Activated CD4-positive, alpha-beta T cell treated with anti-CD3 and anti-CD28 coated beads, Interleukin-2, amount 50 U/mL, for 24 hours (primary cell): ENCODE measurements at regions not wholly inside any gene's neighbourhood (a gene's known extent, or its start where the extent isn't known, plus 50 kb on each side); places are given as distances from the start of the nearest gene placed in this dataset.

Experiments
- DNase-seq, 2 donors: peaks; one replicate each; pipeline ENCODE4 v3.0.0-alpha.2; 2020; ENCODE audit warnings: low read depth in 1 of 2, low spot score in 1 of 2

- no peak for DNase-seq
Measured at GRCh38 chr20:40238511-40238910, 450.5 kb downstream of the MAFB start.

DNA sequence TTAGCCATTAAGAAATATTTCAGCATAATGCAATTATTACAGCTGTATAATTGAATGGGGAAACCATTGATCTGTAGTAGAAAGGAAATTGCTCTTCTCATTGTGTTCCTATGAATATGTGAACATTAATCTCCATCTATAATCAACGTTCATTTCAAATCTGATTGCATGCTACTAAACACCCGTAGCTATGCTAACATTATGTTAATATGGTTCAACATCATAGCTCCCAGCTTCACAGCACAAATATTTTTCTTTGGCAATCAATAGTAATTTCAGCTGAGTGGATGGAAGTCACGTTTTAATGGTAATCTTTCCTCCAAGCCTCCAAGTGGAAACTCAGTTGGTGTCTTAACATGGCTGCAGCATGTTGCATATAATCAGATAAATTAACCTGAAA, 454.4 kb downstream of the MAFB start:
- no peak for DNase-seq

GRCh38 chr20:40233406-40233805, 455.6 kb downstream of the MAFB start:
- no peak for DNase-seq

- DNase-seq: no peak
Measured at GRCh38 chr20:40232756-40233155, 456.3 kb downstream of the MAFB start.

DNA sequence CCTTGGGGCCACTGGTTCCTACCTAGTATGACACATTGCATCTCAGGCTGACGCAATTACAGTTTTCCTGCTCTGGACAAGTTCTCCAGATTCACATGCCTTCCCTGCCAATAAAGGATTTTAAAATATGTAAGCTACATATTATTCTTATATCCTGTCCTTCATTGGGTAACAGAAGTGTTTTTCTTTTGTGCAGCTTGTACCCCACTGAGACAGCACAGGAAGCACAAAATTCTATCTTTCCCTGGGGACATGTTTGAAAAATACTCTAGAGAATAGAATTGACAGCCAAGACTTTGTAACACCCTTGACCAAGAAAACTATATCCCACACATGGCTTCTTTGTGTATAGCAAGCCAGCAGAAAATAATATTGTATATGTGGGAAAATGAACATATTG, 456.8 kb downstream of the MAFB start:
- no peak for DNase-seq

GRCh38 chr20:40230486-40230885, 458.6 kb downstream of the MAFB start:
- no peak for DNase-seq

- DNase-seq: no peak
Measured at GRCh38 chr20:40225596-40225995, 463.4 kb downstream of the MAFB start.

DNA sequence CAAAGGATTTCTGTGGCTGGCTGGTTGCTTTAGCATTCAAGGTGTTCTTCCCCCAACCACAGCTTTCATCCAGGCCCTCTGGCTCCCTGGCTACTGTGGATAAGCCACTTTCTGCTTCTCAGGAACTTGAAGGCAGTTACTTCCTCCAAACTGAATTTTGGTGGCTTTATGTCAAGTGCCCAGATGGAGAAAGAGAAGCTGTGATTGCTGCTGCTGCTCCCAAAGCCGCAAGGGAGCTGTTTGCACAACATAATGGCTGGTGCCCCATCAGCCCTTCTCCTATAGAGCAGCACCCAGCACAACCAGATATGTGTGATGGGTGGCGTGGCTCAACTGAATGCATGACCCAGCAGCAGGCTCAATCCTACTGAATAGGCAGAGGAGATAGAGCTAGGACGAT, 465.2 kb downstream of the MAFB start:
- DNase-seq: no peak

- DNase-seq: no peak
Measured at GRCh38 chr20:40218971-40219370, 470.1 kb downstream of the MAFB start.

DNA sequence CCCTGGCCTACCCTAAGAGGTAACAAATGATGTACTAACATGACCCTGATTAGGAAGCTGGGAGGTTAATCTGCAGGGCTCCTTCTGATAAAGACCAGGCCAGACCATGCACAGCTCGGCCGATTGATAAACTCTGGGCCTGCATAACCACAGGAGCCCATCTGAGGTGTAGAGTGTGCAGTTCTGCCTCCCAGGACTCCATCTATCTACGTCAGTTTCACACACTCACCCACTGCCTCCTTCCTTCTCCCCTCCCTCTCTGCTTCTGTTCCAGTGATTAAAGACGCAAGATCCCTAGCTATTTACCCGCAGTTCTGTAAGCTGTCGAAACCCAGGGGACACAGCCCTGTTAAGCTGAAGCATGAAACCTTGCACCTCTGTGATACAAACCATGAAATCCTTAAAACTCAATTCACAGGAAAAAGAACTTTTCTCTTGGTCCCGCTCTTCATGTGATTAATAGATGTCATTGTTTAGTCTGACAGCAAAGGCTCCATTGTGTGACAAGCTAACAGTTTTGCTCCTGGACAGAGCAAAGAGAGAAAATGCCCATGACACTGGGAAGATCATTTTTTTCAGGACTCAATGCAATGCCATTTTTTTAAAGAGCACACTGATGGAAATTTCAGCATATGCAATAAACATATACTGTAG, 470.6 kb downstream of the MAFB start:
- DNase-seq: no peak

GRCh38 chr20:40207655-40208054, 481.4 kb downstream of the MAFB start:
- no peak for DNase-seq

DNA sequence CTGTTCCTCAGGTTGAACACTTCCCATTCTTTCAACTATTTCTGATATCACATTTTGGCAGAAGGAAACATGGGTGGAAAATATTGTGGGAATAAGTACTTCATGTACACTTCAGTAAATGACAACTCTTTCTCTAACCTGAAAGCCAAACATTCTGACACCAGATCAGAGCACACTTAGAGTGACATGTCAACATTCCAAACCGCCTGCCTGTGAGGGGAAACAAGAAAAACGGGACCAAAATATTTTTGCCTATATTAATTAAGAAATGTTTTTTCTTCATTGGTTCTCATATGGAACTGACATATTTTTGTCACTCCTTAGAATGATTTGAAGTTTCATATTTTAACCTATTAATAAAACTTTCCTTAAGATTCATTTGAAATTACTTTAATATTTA, 483.1 kb downstream of the MAFB start:
- no peak for DNase-seq

DNA sequence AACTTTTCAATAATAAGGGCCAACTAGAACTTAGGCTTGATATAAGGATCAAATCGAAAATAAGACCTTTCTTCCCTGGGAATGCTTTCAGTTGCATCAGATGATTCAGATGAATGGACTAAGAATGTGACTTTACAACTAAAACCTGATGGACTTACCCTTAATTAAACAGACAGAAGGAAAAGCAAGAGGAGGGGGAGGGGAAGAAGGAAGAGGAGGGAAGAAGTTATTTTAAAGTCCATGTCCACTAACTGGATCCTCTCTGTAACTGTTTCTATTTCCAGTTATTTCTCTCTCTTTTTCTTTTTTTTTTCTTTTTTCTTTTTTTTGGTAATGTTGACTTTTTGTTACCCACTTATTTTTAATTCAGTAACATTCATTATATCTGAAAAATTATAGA, 486.0 kb downstream of the MAFB start:
- no peak for DNase-seq

GRCh38 chr20:40197691-40198090, 491.3 kb downstream of the MAFB start:
- DNase-seq: no peak

DNA sequence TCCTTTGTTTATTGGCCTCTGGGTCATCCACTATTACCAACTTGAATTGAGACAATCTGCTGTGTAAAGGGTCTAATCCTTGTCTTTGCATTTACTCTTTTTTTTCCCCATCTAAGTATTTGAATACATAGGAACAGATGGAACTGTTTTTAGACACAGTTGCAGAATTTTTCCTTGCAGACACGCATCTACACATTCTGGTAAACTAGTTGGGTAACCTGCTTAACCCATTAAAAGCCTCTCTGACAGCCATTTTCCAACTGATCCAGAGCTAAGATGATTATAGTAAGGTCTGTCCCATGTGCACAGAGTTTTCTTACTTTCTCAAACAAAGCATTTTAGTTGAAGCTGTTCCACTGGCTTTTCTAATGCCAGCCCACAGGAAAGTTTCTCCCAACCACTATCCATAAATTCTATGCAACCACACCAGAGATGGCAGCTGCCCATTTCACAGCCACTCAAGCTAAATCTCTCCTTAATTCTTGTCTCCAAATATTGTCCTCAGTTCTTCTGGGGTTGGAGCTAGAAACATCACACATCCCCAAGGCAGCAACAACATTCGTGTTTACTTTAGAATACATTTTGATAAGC, 492.1 kb downstream of the MAFB start:
- DNase-seq: no peak

DNA sequence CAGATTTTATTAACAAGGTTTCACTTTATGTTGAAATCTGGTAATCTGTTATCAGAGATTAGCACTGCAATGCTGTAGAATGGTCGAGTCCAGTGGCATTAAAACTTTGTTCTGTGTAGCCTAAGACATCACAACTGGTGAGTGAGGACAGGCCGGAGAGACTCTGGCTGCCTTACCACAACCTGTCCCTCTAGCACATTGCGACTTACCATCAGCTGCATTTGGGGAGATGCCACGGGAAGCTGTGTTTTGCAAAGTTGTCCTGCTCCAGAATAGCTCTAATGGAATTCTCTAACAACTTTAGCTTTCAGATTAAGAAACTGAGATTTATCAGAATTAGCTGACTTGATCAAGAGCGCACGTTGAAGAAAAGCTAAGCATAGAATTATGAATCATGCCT, 493.3 kb downstream of the MAFB start:
- DNase-seq: no peak

DNA sequence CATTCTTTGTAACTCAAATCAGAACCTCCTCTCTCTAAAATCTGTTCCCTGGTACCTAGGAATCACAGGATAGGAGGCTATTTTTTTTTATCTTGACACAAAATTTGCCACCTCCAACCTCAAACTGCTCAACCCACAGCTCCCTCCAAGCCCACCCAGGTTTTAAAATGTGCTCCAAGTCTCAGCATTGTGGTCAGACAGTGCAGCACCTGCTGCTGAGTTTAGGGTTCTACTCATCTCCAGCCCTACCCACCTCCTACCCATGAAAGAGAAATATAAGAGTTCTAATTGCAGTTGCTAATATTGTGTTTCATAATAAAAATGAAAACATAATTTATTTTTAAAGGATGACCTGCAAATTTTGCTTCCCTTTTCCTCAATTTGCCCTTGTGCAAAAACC, 496.5 kb downstream of the MAFB start:
- DNase-seq: no peak

GRCh38 chr20:40192081-40192480, 497.0 kb downstream of the MAFB start:
- no peak for DNase-seq

DNA sequence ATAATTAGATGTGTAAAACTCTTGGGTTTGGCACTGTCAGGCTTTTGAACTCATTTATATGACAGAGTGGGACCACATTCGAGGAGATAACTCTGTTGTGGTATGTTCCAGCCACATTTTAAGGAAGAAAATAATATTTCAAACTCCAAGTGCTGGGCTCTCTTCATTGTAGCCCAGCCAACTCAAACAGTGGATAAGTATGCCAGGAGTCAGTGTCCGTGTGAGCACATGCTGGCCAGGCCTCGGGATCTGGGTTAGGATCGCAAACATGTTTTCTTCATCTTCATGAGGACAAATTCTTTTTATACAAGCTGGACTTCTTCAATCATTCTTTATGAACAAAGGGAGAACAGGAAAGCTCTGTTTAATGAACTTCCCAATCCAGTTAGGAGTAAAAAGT, 497.5 kb downstream of the MAFB start:
- no peak for DNase-seq

DNA sequence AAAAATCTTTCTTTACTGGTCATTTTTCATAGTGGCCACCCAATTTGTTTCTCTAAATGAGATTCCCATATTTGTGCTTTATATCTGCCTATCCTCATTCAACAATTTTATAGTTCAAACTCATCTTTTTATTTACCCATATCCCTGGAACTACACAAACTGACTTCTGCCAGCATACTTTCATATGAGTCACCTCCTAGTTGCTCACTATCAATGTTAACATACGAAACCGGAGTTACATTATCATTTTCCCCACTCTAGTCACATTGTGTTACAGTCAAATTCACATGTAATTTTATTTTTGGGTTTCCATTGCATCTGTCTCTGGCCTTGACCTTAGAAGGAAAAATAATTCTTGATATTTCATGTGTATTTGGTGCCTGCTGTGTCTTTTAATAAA, 499.4 kb downstream of the MAFB start:
- DNase-seq: no peak

- no peak for DNase-seq
Measured at GRCh38 chr20:40188319-40188718, 500.7 kb downstream of the MAFB start.

DNA sequence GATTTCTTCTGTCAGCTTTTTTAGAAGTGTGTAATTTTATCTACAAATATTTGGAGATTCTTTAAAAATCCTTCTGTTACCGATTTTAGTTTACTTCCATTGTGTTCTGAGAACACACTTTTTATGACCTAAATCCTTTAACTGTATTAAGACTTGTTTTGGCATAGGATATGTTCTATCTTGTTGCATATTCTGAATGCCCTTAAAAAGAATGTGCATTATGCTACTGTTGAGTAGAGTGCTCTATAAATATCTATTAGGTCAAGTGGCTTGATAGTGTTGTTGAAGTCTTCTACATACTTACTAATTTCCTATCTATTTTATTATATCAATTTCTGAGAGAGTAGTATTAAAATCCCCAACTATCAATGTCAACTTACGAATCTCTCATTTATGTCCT, 502.2 kb downstream of the MAFB start:
- no peak for DNase-seq

DNA sequence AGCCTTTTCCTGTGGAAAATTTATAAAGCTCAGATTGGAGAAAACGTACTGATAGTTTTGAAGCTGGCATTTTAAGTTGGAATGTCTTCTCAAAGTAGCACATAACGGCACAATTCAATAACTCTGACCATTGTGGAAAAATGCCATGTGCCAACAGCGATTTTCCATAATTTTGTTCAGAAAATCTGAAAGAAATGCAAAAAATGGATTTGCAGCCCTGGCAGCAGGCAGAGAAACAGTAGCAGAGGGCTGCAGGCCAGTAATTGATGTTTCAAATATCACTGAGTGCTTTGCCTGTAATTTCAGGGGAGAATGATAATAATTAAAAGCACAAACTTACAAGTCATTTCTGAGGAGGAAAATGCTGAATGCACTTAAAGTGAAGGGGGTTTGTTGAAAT, 507.4 kb downstream of the MAFB start:
- DNase-seq: no peak
